ENCODE measurements at regions not wholly inside any gene's neighbourhood (a gene's known extent, or its start where the extent isn't known, plus 50 kb on each side); places are given as distances from the start of the nearest gene placed in this dataset.

DNA sequence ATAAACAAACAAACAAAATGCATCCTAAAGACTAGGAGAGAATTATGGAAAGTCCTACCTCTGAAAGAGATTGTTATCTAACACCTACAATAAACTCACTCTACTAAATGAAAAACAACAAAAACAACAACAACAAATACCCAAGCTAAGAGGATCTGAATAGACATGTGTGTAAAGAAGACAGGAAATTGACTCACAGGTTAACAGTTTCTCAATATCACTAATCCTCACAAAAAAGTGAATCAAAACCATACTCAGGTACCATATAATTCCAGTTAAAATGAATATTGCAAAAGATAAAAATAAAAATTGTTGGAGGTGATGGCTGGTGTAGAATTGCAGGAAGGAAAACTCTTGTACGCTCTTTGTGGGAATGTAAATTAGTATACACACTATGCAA lies 110.4 kb upstream of the TOP3B start:
- no peak for DNase-seq

DNA sequence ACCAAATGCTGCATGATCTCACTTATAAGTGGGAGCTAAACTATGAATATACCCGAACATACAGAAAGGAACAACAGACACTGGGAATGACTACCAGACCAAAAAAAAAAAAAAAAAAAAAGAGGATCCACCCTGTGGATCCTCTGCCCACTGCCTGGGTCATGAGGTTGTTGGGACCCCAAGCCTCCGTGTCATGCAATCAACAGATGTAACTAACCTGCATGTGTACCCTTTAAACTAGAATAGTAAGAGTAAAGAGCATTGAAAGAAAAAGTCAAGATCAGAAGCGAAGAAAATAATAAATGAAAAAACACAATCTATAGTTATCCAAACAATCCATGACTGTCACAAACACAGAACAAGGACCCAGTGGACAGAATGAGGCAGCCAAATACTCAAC lies 109.5 kb upstream of the TOP3B start:
- no peak for DNase-seq

DNA sequence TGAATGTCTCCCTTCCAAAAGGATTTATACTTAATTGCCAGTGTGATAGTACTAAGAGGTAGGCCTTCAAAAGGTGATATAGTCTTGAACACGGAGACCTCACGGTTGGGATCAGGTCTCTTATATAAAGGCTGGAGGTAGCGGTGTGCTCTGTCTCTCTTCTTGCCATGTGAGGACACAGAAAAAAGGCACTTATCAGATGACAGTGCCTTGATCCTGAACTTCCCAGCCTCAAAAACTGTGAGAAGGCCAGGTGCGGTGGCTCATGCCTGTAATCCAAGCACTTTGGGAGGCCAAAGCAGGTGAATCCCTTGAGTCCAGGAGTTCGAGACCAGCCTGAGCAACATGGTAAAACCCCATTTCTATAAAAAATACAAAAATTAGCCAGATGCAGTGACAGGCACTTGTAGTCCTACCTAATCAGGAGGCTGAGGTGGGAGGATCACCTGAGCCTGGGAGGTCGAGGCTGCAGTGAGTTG lies 108.9 kb upstream of the TOP3B start:
- no peak for DNase-seq

DNA sequence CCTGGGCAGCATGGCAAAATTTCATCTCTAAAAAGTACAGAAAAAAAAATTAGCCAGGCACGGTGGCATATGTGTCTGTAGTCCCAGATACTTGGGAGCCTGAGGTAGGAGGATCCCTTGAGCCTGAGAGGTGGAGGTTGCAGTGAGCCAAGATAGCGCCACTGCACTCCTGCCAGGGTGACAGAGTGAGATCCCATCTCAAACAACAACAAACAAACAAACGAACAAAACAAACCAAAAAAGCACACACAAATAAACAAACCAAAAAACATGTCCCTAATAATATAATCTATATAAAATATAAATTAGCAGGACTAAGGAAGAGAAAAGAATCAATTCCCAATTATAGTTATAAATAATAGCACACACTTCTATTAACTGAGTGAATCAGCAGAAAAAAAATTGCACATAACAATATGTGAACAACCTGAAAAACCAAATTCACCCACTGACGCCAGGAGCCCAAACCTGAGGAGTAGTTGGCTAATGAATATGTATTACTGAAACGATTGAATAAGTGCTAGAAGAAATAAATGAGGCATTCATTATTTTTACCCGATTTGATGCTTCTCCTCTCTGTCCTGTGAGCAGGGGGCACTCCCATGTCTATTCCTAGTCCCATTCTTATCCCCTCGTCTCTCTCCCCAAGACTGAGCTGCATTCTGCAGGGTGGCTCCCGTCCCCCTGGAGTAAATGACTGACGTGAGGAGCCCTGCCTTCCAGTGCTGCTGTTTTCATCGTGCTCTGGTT lies 108.2 kb upstream of the TOP3B start:
- DNase-seq, result no peak

DNA sequence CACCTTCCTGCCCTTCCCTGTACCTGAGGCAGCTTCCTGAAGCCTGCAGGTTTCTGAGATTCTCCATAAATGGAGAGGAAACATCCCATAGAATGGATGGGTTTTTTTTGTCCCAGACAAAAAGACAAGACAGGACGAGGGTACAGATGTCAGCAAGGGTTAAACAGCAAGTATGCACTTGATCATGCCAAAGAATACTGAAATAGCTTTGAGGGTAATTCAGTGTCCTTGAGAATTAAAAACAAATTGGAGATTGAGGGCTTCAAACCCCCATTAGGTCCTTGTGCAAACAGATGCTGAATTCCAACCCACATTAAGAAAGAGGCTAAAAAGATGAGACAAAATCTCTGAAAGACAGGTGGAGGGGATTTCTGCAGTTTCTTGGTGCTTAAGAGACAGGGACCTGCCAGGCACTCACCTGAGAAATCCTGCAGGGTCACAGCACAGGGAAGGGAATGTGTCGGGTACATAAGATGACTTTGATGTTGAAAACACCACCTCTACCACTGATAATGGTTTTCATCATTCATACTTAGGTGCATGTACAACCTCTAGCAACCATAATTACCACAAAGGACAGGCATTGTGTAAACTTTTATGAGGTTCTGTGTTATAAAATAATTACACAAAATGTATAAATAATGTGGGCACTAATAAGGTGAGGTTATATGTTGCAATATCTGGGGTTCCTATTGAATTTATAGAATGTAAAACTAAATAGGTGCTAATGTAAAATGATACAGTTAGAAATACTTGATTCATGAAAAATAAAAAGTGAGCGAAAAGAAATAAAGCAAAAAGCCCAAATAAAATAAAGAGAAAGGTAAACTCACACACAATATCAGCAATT lies 107.1 kb upstream of the TOP3B start:
- DNase-seq, result no peak

DNA sequence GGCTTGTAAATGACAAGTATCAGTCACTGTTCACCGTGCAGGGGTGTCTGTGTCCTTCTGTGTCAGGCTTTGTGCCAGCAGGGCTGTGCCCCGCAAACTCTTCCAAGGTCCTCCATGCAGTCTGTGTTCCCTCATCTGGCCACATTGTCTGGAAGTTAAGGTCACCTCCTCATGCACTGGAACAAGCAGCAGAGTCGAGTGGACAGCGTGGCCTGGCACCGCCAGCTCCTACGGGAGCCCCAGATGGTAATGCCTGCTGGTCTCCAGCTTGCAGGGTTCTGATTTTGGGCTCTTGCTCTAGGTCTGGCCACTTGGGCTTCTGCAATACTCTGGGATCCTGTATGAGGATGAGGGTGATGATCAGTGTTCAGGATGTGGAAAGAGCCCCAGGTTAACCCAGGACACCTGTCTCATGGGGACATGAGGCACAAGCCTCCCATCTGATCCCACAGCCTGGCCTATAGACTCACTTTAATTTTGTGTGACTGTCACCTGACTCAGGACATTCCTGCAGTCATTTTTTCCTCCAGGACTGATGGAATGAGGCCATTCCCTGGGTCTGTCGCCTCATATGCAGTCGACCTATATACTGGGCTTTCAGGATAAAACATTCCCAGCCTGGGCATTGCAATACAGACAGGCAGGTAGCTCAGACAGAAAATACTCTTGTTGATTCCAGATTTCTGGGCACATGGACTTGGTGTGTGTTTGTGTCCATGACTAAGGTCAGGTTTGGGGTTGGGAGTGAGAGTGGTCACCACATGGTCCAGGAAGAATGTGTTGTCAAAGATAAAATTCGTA lies 106.3 kb upstream of the TOP3B start:
- no peak for DNase-seq

DNA sequence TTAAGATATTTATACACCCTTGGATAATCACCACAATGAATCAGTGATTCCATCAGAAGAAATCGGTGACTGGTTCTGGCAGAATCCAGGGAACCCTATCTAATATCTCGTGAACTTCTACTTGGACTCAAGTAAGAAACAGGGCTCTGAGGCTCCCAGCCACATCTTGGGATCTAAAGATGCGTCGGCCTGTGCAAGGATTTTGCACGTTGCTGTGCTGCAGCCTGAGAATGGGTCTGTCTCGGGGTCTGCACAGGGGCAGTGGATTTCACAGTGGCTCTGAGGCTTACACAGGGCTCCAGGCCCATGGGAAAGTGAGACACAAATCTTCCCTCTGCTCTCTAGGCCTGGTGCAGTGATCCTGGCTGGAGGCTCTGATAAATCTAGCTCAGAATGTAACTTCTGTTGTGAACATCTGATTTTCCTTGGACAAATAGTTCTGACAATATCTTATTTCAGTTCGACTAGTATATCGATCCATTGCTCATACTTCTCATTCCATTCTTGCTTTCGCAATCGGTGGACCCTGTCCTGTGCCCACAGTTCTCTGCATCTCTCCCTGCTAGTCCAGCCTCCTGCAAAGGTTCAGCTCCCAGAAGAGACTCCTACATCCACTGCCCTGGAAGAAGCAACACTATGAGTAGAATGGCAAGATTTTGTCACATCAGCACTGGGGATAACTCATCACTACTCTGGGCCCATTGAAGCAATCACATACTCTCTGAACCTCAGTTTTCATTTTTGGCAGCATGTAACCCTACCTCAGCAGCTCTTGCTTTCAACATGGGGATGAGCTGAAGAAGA lies 105.5 kb upstream of the TOP3B start:
- no peak for DNase-seq

DNA sequence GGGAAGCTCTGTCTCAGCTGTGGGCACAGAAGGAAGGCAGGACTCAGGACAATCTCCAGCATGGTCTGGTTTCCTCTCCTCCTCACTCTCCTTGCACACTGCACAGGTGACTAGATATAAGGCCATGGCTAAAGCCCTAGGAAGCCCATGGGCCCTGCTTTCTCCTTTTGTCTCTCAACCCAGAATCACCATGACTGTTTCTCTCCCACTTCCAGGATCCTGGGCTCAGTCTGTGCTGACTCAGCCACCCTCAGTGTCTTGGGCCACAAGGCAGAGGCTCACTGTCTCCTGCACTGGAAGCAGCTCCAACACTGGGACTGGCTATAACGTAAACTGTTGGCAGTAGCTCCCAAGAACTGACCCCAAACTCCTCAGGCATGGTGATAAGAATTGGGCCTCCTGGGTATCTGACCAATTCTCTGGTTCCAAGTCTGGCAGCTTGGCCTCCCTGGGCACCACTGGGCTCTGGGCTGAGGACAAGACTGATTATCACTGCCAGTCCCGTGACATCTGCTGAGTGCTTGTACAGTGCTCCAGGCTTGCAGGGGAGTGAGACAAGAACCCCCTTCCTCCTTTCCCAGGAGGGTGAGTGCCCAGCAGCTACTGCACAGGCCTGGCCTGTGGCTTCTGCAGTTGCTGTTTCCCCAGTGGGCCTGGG lies 104.0 kb upstream of the TOP3B start:
- DNase-seq, result peak; percentile 64 to 73

DNA sequence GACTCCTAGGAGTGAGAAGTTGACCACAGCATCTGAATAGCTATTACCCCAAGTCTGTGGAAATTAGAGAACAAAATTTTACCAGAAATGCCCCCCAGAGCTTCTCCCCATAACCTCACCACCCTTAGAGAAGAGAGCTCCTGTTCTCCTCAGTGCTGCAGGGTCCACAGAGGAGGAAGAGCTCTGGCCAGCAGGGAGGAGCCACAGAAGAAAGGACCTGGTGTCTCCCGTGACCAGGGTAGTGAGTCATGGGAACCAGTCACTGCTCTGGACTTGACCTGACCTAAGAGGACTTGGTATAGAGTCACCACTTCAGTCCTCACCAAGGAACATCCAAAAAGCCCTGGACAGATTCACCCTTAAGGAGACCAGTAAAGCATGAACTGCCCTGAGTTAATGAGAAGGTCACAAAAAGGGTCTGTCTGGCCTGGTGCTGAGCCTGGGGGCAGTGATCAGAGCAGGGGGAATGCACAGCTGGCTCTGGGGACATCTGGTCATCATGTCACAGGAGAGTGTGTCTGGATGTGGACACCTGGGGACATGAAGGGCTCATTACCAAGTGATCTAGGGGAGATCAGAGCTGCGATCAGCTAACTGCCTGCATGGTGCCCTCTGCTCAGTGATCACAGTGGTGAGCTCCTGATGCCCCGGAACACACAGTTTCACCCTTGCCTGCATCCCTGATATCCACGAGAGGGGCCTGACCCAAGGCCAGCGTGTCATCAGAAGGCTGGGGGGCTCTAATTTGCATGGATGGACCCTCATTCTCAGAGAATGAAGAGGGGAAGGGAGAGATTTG lies 103.3 kb upstream of the TOP3B start:
- DNase-seq, result peak; percentile 81 to 91

DNA sequence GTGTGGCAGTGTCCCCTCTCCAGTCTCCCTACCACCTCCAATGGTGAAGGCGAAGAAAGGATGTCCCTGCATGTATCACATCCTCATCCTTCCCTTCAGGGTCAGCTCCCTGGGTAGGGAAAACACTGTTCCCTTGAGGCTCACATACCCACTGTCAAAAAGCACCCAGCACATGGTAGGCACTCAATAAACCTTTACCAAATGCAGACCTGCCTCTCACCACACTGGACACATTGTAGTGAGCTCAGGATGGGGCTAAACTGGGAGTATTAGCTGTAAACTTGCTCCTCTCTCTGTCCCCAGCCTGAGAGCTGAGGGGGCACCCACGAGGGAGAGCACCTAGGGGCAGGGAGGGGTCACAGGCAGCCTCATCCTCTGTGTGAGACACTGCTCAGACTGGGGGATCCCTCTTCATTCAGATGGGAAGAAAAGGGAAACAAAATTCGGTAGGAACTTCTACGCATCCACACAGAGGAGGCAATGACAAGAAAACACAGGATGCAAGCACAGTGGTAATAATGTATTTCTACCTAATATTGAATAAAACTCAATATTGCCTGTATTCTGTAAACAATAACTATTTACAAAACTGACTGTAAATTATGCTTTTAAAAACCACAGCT lies 101.6 kb upstream of the TOP3B start:
- DNase-seq, result no peak

DNA sequence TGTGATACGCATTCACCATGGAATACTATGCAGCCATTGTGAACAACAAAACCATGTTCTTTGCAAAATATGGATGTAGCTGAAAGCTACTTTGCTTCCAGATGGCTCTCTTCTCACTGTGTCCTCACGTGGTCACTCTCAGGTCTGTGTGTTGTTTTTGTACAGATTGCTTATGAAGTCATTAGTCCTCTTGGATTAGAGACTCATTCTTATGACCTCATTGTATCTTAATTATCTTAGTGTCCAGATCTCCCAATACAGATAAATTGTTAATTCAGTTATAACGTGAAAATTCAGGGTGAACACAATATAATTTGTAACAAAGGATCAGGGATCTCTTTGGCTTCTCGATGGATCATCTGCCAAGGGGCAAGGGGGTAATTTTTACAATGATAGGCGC lies 100.4 kb upstream of the TOP3B start:
- no peak for DNase-seq

DNA sequence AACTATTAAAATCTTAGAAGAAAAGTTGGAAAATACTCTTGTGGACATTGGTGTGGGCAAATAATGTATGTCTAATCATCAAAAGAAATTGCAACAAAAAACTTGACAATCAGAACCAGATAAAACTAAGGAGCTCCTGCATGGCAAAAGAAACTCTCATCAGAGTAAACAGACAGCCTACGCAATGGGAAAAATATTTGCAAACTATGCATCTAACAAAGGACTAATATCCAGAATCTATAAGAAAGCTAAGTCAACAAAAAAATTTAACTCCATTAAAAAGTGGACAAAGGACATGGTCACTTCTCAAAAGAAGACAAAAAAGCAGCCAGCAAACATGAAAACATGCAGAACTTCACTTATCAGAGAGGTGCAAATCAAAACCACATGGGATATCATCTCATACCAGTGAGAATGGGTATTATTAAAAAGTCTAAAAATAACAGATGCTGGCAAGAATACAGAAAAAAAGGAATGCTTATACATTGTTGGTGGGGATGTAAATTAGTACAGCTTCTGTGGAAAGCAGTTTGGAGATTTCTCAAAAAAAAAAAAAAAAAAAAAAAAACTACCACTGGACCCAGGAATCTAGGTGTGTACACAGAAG lies 99.7 kb upstream of the TOP3B start:
- DNase-seq, result no peak

DNA sequence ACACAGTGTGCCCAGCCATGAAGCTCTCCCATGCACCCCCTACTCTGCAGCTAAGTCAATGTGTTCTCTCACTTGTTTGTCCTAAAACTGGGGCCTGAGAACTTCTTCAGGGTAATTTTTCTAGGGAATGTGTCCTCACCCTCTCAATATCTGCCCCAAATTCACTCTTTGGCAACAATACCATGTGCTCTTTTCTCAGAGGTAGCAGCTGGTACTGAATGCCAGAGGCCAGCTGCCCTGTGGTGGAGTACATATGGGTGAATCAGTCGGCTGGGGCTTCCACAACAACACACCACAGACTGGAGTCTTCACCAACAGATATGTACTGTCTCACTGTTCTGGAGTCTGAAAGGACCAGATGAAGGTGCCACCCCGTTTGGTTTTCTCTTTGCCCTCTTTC lies 97.7 kb upstream of the TOP3B start:
- no peak for DNase-seq

DNA sequence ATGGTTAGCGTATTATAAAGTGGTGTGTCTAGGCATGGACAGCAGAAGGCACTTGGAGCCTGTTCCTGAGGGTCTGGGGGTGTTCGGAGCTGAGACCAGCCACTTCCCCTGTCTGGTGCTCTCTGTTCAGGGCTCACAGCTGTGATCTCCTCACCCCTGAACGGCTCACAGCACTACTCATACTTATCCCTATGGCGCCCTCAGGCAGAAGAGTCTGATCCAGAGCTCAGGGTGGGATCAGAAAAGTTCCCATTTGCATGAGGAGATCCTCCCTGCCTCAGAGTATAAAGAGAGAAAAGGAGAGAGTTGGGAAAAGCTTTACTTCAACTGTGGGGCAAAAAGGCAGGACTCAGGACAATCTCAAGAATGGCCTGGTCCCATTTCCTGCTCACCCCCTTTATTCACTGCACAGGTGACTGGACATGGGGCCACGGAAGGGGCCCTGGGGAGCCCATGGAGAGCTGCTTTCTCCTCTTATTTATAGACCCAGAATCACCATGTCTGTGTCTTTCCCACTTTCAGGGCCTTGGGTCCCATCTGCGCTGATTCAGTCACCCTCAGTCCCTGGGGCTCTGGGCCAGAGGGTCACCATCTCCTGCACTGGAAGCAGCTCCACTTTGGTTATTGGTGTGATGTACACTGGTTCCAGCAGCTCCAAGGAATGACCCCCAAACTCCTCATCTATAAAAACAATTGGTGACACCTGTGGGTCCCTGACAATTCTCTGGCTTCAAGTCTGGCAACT lies 97.0 kb upstream of the TOP3B start:
- no peak for DNase-seq

DNA sequence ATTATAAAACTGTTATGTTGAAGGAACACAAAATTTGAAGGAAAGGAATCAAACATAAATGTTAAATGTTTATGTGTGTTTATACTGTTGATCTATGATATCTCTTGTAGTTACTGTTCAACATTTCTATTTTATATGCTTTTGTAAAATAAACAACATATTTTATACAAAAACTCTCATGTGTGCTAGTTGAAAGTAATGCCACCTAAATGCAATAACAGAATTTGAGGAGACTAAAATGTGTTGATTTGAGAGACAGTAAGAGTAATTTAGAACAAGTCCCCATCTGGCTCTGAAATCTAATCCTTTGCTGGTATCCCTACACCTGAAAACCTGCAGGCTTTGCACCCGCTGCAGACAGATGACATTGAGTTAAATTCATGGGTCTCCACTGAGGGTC lies 95.7 kb upstream of the TOP3B start:
- no peak for DNase-seq

DNA sequence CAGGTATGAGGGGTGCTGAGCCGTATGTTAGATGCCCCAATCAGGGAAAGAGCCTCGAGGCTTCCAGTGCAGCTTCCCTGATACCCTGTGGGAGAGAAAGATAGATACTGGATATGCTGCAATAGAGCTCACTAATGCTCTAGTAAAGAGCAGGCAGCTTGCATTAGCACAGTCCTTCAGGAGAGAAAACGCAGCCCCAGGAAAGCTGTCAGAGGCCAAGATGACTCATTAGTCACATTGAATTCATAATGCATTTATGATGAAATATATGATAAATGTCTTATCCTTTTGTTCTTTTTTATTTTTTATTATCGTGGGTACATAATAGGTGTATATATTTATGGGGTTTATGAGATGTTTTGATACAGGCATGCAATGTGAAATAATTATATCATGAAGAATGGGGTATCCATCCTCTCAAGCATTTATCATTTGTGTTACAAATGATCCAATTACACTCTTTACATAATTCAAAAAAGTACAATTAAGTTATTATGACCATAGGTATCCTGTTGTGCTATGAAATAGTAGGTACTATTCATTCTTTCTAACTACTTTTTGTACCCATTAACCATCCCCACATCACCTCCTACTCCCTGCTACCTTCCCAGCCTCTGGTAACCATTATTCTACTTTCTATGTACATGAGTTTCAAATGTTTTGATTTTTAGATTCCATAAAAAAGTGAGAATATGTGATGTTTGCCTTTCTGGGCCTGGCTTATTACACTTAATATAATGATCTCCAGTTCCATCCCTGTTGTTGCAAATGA lies 94.5 kb upstream of the TOP3B start:
- DNase-seq, result peak; percentile 68 to 71

DNA sequence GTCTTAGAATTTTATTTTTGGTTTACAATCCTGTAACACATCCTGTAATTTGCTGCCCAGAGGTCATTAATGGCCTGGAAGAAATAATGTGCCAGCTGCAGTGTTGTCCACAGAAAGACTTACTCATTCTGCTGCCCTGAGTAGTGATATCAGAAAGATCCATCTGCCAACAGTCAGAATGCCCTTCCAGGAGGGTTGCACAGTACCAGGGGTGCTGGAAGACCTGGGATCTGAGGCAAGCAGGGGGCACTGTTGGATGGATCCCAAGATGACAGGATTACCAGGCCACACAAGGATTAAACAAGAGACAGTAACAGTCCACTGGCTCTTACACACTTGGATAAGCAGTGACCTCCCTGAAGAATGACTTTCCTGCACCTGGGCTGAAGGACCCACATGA lies 93.8 kb upstream of the TOP3B start:
- DNase-seq, result no peak

DNA sequence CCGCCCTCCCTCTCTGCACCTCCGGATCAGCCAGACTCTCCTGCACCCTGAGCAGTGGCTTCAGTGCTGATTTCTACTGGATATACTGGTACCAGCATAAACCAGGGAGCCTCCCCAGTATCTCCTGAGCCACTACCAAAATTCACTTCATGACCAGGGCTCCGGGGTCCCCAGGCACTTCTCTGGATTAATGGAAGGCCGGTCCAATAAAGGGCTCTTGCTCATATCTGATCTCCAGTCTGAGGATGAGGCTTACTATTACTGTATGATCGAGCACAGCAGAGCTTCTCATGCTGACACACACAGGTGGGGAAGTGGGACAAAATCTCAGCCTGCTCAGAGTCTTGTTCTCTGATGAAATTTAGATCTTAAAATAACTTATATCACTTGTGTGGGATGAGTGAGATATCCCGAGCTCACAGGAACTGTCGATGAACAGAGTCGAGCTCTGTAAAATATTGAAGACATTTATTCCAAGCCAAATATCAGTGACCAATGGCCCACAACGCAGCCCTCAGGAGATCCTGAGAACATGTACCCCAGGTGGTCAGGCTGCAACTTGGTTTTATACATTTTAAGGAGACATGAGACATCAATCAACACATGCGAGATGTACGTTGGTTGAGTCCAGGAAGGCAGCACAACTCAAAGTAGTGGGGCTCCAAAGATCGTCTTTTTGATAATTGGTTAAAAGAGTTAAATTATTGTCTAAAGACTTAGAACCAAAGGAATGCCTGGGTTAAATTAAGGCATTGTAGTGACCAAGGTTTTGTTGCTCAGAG lies 93.0 kb upstream of the TOP3B start:
- no peak for DNase-seq
